ENCODE measurements at regions not wholly inside any gene's neighbourhood (a gene's known extent, or its start where the extent isn't known, plus 50 kb on each side); places are given as distances from the start of the nearest gene placed in this dataset.
"Not testable (repeated sequence)": the region's sequence is repeated elsewhere in the genome, so short reads cannot be mapped to it uniquely, and the experiment has no call there.

DNA sequence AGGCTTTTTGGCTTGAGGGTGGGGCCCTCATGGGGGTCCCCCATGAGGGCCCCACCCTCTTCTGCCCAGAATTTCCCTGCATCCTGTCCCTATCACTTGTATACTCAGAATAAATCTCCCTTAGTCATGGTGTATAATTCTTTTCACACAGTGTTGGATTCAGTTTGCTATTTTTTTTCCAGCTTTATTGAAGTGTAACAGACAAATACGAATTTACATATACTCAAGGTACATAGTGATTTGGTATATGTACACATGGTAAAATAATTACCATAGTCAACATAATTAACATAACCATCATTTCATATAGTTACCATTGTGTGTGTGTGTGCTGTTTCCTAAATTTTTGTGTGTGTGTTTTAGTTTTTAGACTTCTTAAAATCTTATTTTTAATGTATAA, 289.4 kb downstream of the CNTNAP3B start:
- not testable (repeated sequence) for ATAC-seq, H3K27ac Mint-ChIP-seq, H3K27me3 Mint-ChIP-seq, H3K4me1 Mint-ChIP-seq, H3K9me3 Mint-ChIP-seq, H3K4me3 Mint-ChIP-seq, H3K36me3 Mint-ChIP-seq

DNA sequence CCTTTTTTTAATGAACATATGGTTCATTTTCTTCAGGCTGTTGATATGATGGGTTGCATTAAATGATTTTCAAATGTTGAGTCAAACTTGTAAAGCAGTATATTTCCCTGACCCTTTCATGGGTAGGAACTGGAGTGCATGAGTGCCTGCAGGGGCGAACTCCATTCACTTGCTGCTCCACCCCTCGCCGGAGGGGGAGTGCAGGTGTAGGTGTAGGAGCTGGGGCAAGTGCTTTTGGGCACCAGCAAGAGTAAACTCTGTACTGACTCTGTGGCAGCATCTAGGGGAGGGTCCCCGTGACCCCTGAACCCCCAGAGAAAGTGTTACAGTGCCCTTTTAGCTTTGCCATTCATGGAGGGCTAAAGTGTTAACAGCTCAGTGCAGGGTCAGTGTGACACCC, 290.3 kb downstream of the CNTNAP3B start:
- H3K36me3 Mint-ChIP-seq, H3K9me3 Mint-ChIP-seq, H3K27me3 Mint-ChIP-seq, H3K4me3 Mint-ChIP-seq, H3K27ac Mint-ChIP-seq, ATAC-seq, H3K4me1 Mint-ChIP-seq: not testable (repeated sequence)

DNA sequence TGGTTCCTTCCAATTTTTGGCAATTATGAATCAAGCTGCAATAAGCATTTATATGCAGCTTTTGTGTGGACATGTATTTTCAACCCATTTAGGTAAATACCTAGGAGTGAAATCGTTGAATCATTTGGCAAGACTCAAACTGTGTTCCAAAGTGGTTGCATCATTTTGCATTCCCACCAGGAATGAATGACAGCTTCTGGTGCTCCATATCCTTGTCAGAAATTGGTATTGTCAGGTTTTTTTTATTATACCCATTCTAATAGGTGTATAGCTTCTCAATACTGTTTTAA, 290.7 kb downstream of the CNTNAP3B start:
- not testable (repeated sequence) for H3K4me3 Mint-ChIP-seq, H3K27ac Mint-ChIP-seq, H3K9me3 Mint-ChIP-seq, ATAC-seq, H3K27me3 Mint-ChIP-seq, H3K36me3 Mint-ChIP-seq, H3K4me1 Mint-ChIP-seq

DNA sequence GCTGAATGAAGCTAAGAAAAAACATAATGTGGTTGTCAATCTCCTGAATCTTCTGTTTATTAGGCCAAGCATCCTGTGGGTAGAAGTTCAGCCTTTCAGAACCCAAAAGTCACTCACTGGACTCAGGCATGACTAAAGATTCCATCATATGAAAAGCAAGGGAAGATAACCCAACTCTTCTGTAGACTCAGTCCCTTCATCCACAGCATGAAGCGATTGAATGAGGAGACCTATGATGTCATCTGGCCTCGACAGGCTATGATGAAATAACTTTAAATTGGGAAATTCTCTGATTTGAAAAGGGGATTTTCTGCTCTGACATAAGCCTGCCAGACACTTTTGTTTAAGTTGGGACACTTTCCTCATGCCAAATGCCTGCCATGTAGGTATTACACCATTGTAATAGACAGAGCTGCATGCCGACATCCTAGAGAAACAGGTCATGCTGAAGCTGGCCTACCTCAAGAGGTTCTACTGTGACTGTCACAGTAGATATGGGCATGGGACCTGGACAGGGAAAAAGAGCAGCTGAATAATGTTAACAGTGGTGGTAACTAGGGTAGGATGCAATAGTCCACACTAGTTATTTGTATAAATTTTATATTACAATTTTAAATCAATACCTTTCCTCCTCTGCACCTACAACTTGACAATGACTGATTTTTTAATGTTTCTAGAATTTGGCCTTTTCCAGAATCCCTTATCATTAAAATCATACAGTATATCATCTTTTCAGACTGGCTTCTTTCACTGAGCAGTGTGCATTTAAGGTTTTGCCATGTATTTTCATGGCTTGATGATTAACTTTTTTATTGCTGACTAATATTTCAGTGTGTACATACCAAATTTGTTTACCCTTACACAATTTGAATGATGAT, 291.3 kb downstream of the CNTNAP3B start:
- H3K27ac Mint-ChIP-seq, H3K4me3 Mint-ChIP-seq, ATAC-seq, H3K9me3 Mint-ChIP-seq, H3K27me3 Mint-ChIP-seq, H3K4me1 Mint-ChIP-seq, H3K36me3 Mint-ChIP-seq: not testable (repeated sequence)

DNA sequence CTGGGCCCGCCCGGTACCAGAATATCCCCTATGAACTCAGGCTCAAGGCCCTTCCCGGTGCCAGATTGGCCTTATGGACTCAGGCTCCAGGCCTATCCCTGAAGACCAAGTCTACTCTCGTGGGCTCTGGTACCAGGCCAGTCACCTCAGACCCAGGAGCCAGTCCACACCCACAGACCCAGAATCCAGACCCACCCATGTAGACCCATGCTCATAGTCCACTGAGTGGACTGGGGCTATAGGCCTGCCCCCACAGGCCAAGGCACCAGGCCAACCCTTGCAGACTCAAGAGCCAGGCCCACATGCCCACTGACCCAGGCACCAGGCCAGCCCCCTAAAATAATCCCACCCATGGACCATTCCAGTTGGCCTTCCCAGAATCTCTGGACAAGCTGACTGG, 296.1 kb downstream of the CNTNAP3B start:
- H3K9me3 Mint-ChIP-seq, H3K27me3 Mint-ChIP-seq, H3K4me1 Mint-ChIP-seq, H3K27ac Mint-ChIP-seq, H3K36me3 Mint-ChIP-seq, H3K4me3 Mint-ChIP-seq: not testable (repeated sequence)
- peak; percentile 27 for ATAC-seq

DNA sequence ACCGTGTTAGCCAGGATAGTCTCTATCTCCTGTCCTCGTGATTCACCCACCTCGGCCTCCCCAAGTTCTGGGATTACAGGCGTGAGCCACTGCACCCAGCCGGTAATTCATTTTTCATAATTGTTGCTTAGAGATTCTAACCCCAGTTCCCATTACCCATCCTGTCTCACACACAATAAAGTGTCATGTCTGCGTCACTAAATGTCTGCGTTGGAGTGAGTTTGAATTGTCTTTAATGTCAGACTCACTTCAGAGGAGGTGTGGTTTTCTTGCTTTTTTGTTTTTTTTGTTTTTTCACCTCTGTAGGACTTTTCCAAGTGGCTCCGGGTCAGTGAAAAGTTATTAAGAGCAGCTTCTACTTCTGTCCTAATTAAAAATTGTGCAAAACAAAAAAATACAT, 304.5 kb downstream of the CNTNAP3B start:
- not testable (repeated sequence) for ATAC-seq, H3K9me3 Mint-ChIP-seq, H3K27me3 Mint-ChIP-seq, H3K36me3 Mint-ChIP-seq, H3K4me3 Mint-ChIP-seq, H3K27ac Mint-ChIP-seq, H3K4me1 Mint-ChIP-seq

DNA sequence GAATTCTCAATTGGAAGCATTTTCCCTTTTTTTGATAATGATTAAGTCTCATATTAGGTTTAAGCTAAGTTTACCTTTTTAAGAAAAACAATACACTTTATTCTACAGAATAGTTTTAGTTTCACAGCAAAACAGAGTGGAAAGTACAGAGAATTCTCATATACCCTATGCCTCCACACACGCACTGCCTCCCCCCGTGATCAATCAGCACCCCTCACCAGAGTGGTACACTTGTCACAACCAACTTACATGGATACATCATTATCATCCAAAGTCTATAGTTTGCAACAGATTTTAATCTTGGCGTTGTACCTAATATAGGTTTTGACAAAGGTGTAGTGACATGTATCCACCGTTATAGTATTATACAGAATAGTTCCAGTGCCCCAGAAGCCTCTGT, 326.5 kb downstream of the CNTNAP3B start:
- not testable (repeated sequence) for H3K27ac Mint-ChIP-seq, ATAC-seq, H3K4me1 Mint-ChIP-seq, H3K36me3 Mint-ChIP-seq, H3K27me3 Mint-ChIP-seq, H3K9me3 Mint-ChIP-seq, H3K4me3 Mint-ChIP-seq

DNA sequence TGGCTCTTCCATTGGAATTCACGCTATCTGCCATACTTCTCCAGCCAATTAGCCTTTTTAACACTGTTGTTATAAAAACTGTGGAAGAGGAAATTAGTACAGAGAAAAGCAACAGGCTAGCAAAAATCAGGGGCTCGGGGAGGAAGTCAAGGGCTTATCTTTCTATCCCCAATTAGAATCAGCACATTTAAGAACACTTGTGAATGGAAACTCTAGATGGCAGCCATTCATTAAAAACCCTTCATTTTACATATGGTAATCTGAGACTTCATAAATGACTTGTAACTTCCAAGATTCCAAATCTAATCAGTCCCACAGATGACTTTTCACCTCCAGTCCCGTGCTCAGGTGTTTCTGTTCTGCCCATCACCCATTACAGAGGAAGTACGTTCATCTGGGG, 330.5 kb downstream of the CNTNAP3B start:
- not testable (repeated sequence) for ATAC-seq, H3K9me3 Mint-ChIP-seq, H3K36me3 Mint-ChIP-seq, H3K4me1 Mint-ChIP-seq, H3K27me3 Mint-ChIP-seq, H3K27ac Mint-ChIP-seq, H3K4me3 Mint-ChIP-seq

DNA sequence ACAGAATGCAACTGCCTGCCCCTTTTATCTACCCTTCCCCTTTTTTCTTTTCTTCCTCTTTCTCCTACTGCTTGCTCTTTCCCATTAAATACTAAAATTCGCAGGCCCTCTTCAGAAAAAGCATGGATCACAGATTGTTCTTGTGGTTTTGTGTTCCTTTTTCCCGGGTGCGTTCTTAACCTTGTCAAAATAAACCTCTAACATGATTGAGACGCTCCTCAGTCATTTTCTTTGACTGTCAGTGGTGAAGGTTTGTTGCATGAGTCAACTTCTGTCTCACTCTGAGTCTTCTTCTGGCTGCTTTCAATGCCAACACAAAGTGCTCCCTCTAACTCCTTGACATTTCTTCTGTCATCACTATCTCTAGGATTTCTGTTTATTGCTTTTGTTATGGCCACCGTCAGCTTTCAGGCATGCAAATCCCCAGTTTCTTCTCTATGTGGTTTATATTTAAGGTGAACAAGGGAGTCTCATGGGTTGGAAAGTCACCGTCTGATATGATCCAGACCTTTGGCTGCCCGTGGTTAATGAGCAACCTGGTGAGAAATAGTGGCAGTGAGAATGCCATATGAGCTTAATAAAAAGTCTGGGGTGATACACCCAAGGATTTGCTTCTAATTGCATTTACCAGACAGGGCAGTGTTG, 338.4 kb downstream of the CNTNAP3B start:
- H3K4me3 Mint-ChIP-seq, H3K27ac Mint-ChIP-seq, H3K36me3 Mint-ChIP-seq, H3K9me3 Mint-ChIP-seq, ATAC-seq, H3K4me1 Mint-ChIP-seq: not testable (repeated sequence)
- peaks cover 12% of the 10 kb centered on the region for H3K27me3 Mint-ChIP-seq

DNA sequence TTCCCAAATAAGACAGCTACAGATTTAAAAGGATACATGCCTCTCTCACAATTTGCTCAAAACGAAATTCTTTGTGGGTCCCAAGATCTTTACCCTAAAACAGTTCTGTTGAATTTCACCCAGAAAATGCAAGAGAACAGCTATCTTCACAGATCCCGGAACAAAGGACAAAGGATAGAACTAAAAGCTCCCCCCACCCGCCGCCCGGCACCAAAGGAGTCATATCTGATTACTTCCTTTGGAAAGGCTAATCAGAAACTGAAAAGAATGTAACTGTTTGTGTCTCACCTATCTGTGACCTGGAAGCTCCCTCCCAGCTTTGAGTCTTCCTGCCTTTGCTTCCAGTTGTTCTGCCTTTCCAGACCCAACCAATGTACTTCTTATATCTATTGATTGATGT, 339.2 kb downstream of the CNTNAP3B start:
- not testable (repeated sequence) for H3K27ac Mint-ChIP-seq

DNA sequence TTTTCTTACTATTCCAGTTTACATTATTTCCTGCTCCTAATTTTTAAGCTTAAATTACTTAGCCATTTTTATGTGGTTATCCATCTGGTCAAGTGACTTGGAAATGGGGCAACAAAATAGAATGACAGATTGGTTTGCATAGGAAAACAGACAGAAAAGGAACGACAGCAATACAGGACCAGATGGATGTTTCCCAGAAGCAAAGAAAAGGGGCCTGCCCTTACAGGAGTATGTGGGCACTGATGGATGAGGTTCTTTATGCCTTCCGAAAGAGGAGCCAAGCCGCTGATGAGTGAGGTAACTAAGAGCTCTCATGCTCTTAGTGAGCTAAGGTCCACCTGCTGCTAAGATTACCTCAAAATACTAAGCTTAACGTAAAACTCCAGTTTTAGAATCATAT, 339.8 kb downstream of the CNTNAP3B start:
- H3K9me3 Mint-ChIP-seq, ATAC-seq, H3K4me3 Mint-ChIP-seq, H3K27ac Mint-ChIP-seq, H3K4me1 Mint-ChIP-seq, H3K36me3 Mint-ChIP-seq: not testable (repeated sequence)
- peaks cover 12% of the 10 kb centered on the region for H3K27me3 Mint-ChIP-seq

More for the DNA sequence above, 339.2 kb downstream of the CNTNAP3B start:
- ATAC-seq, H3K9me3 Mint-ChIP-seq, H3K4me1 Mint-ChIP-seq, H3K4me3 Mint-ChIP-seq, H3K36me3 Mint-ChIP-seq: not testable (repeated sequence)
- peaks cover 12% of the 10 kb centered on the region for H3K27me3 Mint-ChIP-seq

DNA sequence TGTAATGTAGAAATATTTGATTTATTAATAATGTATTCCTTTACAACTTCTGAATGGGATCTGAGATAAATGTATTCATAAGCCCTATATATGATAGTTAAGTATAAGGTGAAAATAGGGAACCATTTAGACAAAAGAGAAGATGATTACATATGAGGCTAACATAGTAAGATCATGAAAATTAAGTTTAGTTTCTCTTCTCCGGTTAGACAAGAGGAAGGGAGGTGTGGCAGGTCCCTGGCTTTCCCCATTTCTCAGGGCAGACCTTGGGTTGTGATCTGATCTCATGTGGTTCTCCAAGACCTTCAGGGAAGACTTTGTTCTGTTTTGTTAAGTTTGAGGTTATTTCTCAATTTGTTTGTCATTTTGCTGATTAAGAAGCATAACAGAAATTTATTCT, 341.3 kb downstream of the CNTNAP3B start:
- not testable (repeated sequence) for H3K27ac Mint-ChIP-seq, H3K36me3 Mint-ChIP-seq, H3K4me3 Mint-ChIP-seq, H3K4me1 Mint-ChIP-seq, H3K9me3 Mint-ChIP-seq
- peaks cover 12% of the 10 kb centered on the region for H3K27me3 Mint-ChIP-seq
- ATAC-seq, result peak; percentile 67

DNA sequence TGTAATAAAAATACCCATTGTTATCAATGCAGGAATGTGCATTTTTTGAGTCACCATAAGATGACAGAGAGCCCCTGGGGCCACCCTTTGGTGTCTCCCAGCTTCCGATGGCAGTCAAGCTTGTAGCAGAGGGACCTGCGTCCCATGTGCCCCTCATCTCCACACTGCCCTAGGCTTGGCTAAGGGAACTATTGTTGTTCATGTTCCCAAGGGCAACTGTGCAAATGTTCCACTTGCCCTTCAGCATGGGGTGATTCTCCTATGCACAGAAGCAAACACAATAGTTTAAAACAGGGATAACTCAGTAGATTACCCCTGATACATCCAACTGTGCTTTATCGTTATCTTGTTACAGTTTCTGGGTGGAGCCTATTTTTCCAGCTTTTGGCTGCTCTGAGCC, 342.0 kb downstream of the CNTNAP3B start:
- not testable (repeated sequence) for H3K4me1 Mint-ChIP-seq, H3K4me3 Mint-ChIP-seq, H3K27ac Mint-ChIP-seq, H3K9me3 Mint-ChIP-seq, H3K36me3 Mint-ChIP-seq
- H3K27me3 Mint-ChIP-seq, result peaks cover 12% of the 10 kb centered on the region
- ATAC-seq, result peak; percentile 42

DNA sequence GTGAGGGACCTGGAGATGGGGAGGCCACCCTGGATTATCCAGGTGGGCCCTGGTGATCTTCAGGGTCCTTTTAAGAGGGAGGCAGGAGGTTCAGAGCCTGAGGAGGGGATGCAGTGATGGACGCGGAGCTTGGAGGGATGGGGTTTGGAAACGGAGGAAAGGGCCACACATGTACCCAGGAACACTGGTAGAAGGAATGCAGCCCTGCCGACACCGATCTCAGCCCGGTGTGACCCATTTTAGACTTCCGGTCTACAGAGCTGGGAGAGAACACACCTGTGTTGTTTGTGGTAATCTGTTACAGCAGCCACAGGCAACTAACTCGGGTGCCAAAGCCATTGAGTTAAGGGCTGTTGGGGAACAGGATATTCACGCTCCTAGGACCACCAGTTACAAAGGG, 345.2 kb downstream of the CNTNAP3B start:
- ATAC-seq, H3K9me3 Mint-ChIP-seq, H3K4me3 Mint-ChIP-seq, H3K27me3 Mint-ChIP-seq, H3K27ac Mint-ChIP-seq, H3K4me1 Mint-ChIP-seq, H3K36me3 Mint-ChIP-seq: not testable (repeated sequence)

DNA sequence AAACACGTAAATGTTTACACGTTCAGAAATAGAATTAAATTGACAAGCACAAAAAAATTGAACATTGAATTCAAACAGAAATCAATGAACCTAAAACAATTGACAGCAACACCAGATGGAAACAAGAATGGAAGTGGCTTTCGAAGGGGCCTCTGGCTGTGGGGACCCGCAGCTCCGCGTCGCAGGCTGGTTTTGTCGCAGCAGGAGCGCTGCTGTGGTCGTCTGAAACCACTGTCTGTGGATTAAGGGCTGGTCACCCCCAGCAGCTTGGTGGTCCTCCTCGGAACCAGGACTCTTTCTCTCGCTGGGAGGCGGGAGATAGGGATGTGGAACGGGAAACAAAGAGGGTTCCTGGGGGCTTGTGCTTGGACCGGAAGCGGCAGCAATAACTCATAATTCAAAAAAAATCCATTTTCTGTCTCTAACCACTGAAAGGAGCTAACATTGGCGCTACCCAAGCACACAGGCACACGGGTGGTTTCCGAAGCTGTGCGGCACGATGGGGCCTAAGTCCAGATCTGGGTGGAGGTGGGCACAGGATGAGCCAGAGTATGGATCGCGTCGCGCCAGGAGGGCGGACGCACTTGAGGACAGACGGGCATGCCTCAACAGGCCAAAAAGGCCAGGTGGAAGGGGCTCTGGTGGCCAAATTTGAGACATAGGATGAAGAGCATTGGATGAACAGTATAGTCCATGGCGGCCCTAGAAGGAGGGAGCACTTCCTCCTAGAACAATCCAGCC, 346.0 kb downstream of the CNTNAP3B start:
- not testable (repeated sequence) for H3K27me3 Mint-ChIP-seq, H3K36me3 Mint-ChIP-seq, H3K4me3 Mint-ChIP-seq, H3K4me1 Mint-ChIP-seq, ATAC-seq, H3K9me3 Mint-ChIP-seq, H3K27ac Mint-ChIP-seq

DNA sequence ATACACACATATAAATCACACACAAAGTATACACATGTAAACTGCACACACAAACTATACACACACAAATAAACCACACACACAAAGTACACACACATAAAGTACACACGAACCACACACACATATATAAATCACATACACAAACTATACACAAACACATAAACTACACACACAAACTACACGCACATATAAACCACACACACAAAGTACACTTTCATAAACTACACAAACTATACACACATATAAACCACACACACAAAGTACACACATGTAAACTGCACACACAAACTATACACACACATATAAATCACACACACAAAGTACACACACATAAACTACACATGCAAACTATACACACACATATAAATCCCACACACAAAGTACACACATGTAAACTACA, 347.3 kb downstream of the CNTNAP3B start:
- H3K36me3 Mint-ChIP-seq, H3K4me3 Mint-ChIP-seq, H3K4me1 Mint-ChIP-seq, H3K9me3 Mint-ChIP-seq, H3K27ac Mint-ChIP-seq, H3K27me3 Mint-ChIP-seq, ATAC-seq: not testable (repeated sequence)
